IMR-90 (cell line): ENCODE measurements at regions not wholly inside any gene's neighbourhood (a gene's known extent, or its start where the extent isn't known, plus 50 kb on each side); places are given as distances from the start of the nearest gene placed in this dataset.

Experiments used
- ATAC-seq: fragments of 200-7000 bp; cut with Tn5 transposase; 2 replicates; pipeline ENCODE4 v1.9.1; 2020; ENCODE audit warnings: low read depth, mild to moderate bottlenecking, moderate library complexity
- BruUV-seq: library from RNA; stranded (reverse); fragments of 400-500 nt; replicated peaks from 2 replicates; lab custom pipeline; 2021; lab: Mats Ljungman, UMichigan
- CTCF ChIA-PET: fragments of 300-600 bp; formaldehyde crosslinking; extraction: SDS; loops from one replicate; lab custom pipeline; 2021; ENCODE audit warnings: antibody characterized with exemption; lab: Yijun Ruan, JAX
- POLR2A ChIA-PET: fragments of 300-600 bp; sonication (Branson Sonifier 250); formaldehyde crosslinking; loops from one replicate; lab custom pipeline; 2022; ENCODE audit warnings: antibody characterized with exemption; ENCODE audit not compliant: unreplicated experiment; lab: Charles Lee
- DNase-seq: peaks from one replicate; pipeline ENCODE4 v3.0.0; 2013
- H2AFZ ChIP-seq: replicated peaks from 2 replicates; pipeline ENCODE3; 2013; ENCODE audit warnings: low read length, mild to moderate bottlenecking; ENCODE audit not compliant: poor library complexity
- H2AK5ac ChIP-seq: 2 replicates; pipeline ENCODE4 v1.6.1; 2013; ENCODE audit warnings: low read depth, low read length, inconsistent platforms
- H2AK9ac ChIP-seq: replicated peaks from 2 replicates; pipeline ENCODE3; 2013; ENCODE audit warnings: mild to moderate bottlenecking, low read depth, low read length, moderate library complexity; ENCODE audit not compliant: poor library complexity
- H2BK120ac ChIP-seq: 2 replicates; pipeline ENCODE4 v1.6.1; 2013; ENCODE audit warnings: low read depth, low read length, inconsistent platforms
- H2BK15ac ChIP-seq: 3 replicates; pipeline ENCODE4 v1.6.1; 2013; ENCODE audit warnings: low read depth, low read length, inconsistent platforms
- H2BK20ac ChIP-seq: 2 replicates; pipeline ENCODE4 v1.6.1; 2013; ENCODE audit warnings: low read depth, mild to moderate bottlenecking, inconsistent platforms, low read length, moderate library complexity
- H2BK5ac ChIP-seq: 2 replicates; pipeline ENCODE4 v1.6.1; 2013; ENCODE audit warnings: mild to moderate bottlenecking, low read depth, low read length, inconsistent platforms; ENCODE audit not compliant: poor library complexity, severe bottlenecking
- H3K14ac ChIP-seq: replicated peaks from 2 replicates; pipeline ENCODE4 v1.6.1; 2013; ENCODE audit warnings: low read depth, low read length, inconsistent platforms
- H3K18ac ChIP-seq: 2 replicates; pipeline ENCODE4 v1.6.1; 2013; ENCODE audit warnings: low read depth, low read length, control low read depth
- H3K23ac ChIP-seq: 2 replicates; pipeline ENCODE4 v1.6.1; 2013; ENCODE audit warnings: low read depth, low read length, inconsistent platforms
- H3K27ac ChIP-seq: 2 replicates; pipeline ENCODE4 v1.5.1; 2013; ENCODE audit warnings: mild to moderate bottlenecking, control low read depth, low read length; ENCODE audit not compliant: insufficient read depth
- H3K27me3 ChIP-seq: 2 replicates; pipeline ENCODE4 v1.6.1; 2013; ENCODE audit warnings: low read length; ENCODE audit not compliant: control insufficient read depth, insufficient read depth
- H3K36me3 ChIP-seq: 2 replicates; pipeline ENCODE4 v1.6.1; 2013; ENCODE audit warnings: low read length, mixed read lengths; ENCODE audit not compliant: control insufficient read depth, insufficient read depth
- H3K4ac ChIP-seq: 2 replicates; pipeline ENCODE4 v1.6.1; 2013; ENCODE audit warnings: low read depth, low read length, inconsistent platforms
- H3K4me1 ChIP-seq: 2 replicates; pipeline ENCODE4 v1.6.1; 2013; ENCODE audit warnings: low read length, mixed read lengths; ENCODE audit not compliant: control insufficient read depth, insufficient read depth
- H3K4me2 ChIP-seq: 2 replicates; pipeline ENCODE4 v1.6.1; 2013; ENCODE audit warnings: low read depth, mild to moderate bottlenecking, control low read depth, low read length, moderate library complexity
- H3K4me3 ChIP-seq: 2 replicates; pipeline ENCODE4 v1.5.1; 2013; ENCODE audit warnings: low read depth, mild to moderate bottlenecking, control low read depth, low read length, moderate library complexity; ENCODE audit not compliant: insufficient read depth
- H3K56ac ChIP-seq: 2 replicates; pipeline ENCODE4 v1.6.1; 2013; ENCODE audit warnings: low read length, inconsistent platforms; ENCODE audit not compliant: insufficient read depth; ENCODE audit errors: extremely low read depth
- H3K79me1 ChIP-seq, 2 experiments: 2 replicates each; pipeline ENCODE4 v1.6.1; 2013; ENCODE audit warnings: low read length in 2 of 2, inconsistent platforms in 1 of 2, low read depth in 1 of 2
- H3K9ac ChIP-seq: 2 replicates; pipeline ENCODE4 v1.6.1; 2013; ENCODE audit warnings: low read depth, low read length, control low read depth
- H3K9me1 ChIP-seq: 2 replicates; pipeline ENCODE4 v1.6.1; 2013; ENCODE audit warnings: low read length, inconsistent platforms; ENCODE audit not compliant: insufficient read depth
- H3K9me3 ChIP-seq: 2 replicates; pipeline ENCODE4 v1.6.1; 2013; ENCODE audit warnings: low read length; ENCODE audit not compliant: control insufficient read depth, insufficient read depth
- H4K20me1 ChIP-seq: 2 replicates; pipeline ENCODE4 v1.6.1; 2013; ENCODE audit warnings: low read length, inconsistent platforms; ENCODE audit not compliant: insufficient read depth
- H4K5ac ChIP-seq: 2 replicates; pipeline ENCODE4 v1.6.1; 2013; ENCODE audit warnings: mild to moderate bottlenecking, low read depth, low read length, control low read depth
- H4K8ac ChIP-seq, 2 experiments: 2 replicates each; pipeline ENCODE4 v1.6.1; 2013; ENCODE audit warnings: low read depth in 2 of 2, low read length in 2 of 2, control low read depth in 1 of 2, inconsistent platforms in 1 of 2
- H4K91ac ChIP-seq: 2 replicates; pipeline ENCODE4 v1.6.1; 2013; ENCODE audit warnings: low read depth, low read length, inconsistent platforms; ENCODE audit not compliant: insufficient read depth
- FOS ChIP-seq: fragments of 150-350 bp; IDR thresholded peaks from 2 replicates; pipeline ENCODE4 v1.6.1; 2016; ENCODE audit warnings: low read depth, low read length
- WGBS, 2 experiments: methylation state at CpG; one replicate each; pipeline versions ENCODE4 v1.1.5 to v1.1.7; 2013; ENCODE audit warnings: missing lambda C conversion rate in 2 of 2; ENCODE audit not compliant: insufficient read length in 1 of 2; ENCODE audit errors: extremely low coverage in 2 of 2; 5-methylcytosine and 5-hydroxymethylcytosine counted together
- dilution Hi-C: fragments of 300-500 bp; cut with HindIII; formaldehyde crosslinking; loops from one replicate; pipeline ENCODE4 v1.14.3; 2018; ENCODE audit warnings: low sequenced_read_pairs; ENCODE audit not compliant: unreplicated experiment
- in situ Hi-C: fragments of 300-500 bp; cut with MboI; formaldehyde crosslinking; loops from 3 replicates; pipeline ENCODE4 v1.14.3; 2019; ENCODE audit warnings: low sequenced_read_pairs, inconsistent platforms, mixed read lengths
- intact Hi-C: fragments of 100-400 bp; cut with micrococcal nuclease; formaldehyde crosslinking; loops from 2 replicates; pipeline ENCODE4 v1.10.0; 2022
- TF ChIP-seq, protein P1 (sequence below): fragments of 150-350 bp; IDR thresholded peaks from 2 replicates; pipeline ENCODE4 v1.6.1; 2016; ENCODE audit warnings: low read depth, mild to moderate bottlenecking, low read length, moderate library complexity, borderline replicate concordance
- TF ChIP-seq, protein P2 (sequence below): fragments of 150-350 bp; IDR thresholded peaks from 2 replicates; pipeline ENCODE4 v1.6.1; 2017; ENCODE audit warnings: mild to moderate bottlenecking, antibody characterized with exemption, low read length, low read depth

DNA sequence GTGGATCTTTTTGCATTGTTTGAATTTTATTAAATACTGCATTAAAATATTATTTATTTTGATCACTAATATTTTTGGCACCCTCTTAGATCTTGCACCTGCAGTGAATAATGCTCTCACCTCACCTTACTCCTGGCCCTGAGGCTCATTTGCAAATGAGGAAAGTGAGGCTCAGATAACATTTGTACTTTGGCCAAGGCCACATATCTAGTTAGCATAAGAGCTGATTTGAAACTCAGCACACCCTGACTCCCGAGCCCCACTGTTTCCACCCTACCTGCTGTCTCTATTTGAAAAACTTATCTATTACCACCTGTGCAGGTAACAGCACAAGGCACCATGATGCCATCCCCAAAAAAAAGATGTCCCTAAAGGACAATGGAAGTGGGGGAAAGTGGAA is 358.7 kb upstream of the MAF start:
- Histone ChIP-seq H2AK5ac (no peak overlapping the region), H3K9me1 (no peaks in the 10 kb centered on the region), H3K9me3 (peaks cover 4% of the 10 kb centered on the region; the same call in 1 of the 2 replicates), H2BK120ac (no peak overlapping the region), H3K4ac (no peak overlapping the region), H3K27ac (no peak overlapping the region), H3K18ac (no peak overlapping the region), H3K36me3 (no peaks in the 10 kb centered on the region), H2AFZ (no peak overlapping the region), H3K23ac (no peak overlapping the region), H3K27me3 (no peaks in the 10 kb centered on the region), H3K9ac (no peak overlapping the region), H3K79me1 (no peaks in the 10 kb centered on the region), H2AK9ac (no peak overlapping the region), H2BK5ac (no peak overlapping the region), H2BK20ac (no peak overlapping the region), H3K4me1 (no peaks in the 10 kb centered on the region), H3K4me2 (no peak overlapping the region), H4K20me1 (no peaks in the 10 kb centered on the region), H3K56ac (no peak overlapping the region), H4K8ac (no peak overlapping the region), H4K5ac (no peak overlapping the region), H4K91ac (no peak overlapping the region), H3K14ac (no peak overlapping the region), H2BK15ac (no peak overlapping the region), H3K4me3 (no peak overlapping the region)
- ATAC-seq (no peak), DNase-seq (no peak)
- TF ChIP-seq FOS: no peak
- TF ChIP-seq, protein P1, sequence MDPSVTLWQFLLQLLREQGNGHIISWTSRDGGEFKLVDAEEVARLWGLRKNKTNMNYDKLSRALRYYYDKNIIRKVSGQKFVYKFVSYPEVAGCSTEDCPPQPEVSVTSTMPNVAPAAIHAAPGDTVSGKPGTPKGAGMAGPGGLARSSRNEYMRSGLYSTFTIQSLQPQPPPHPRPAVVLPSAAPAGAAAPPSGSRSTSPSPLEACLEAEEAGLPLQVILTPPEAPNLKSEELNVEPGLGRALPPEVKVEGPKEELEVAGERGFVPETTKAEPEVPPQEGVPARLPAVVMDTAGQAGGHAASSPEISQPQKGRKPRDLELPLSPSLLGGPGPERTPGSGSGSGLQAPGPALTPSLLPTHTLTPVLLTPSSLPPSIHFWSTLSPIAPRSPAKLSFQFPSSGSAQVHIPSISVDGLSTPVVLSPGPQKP: no peak
- TF ChIP-seq, protein P2, sequence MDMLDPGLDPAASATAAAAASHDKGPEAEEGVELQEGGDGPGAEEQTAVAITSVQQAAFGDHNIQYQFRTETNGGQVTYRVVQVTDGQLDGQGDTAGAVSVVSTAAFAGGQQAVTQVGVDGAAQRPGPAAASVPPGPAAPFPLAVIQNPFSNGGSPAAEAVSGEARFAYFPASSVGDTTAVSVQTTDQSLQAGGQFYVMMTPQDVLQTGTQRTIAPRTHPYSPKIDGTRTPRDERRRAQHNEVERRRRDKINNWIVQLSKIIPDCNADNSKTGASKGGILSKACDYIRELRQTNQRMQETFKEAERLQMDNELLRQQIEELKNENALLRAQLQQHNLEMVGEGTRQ: no peak
- no TSS peak for BruUV-seq
- in situ Hi-C loops: no loop called here
- intact Hi-C loops: no loop called here
- WGBS, 2 experiments: no CpG with 5 or more reads among the region's 1 CpG
- dilution Hi-C loops: no loop called here
- ChIA-PET POLR2A (no interaction called here), CTCF (no interaction called here)
